Mammary epithelial cell (primary cell): ENCODE measurements at regions not wholly inside any gene's neighbourhood (a gene's known extent, or its start where the extent isn't known, plus 50 kb on each side); places are given as distances from the start of the nearest gene placed in this dataset.
"Not testable (repeated sequence)": the region's sequence is repeated elsewhere in the genome, so short reads cannot be mapped to it uniquely, and the experiment has no call there.

Experiments
- EZH2 ChIP-seq: IDR thresholded peaks from 2 replicates; pipeline ENCODE4 v1.6.1; 2012; ENCODE audit warnings: low read length, inconsistent platforms, borderline replicate concordance
- TF ChIP-seq, protein P1 (sequence below), 2 donors: IDR thresholded peaks in 1 of 2; conservative IDR thresholded peaks in 1 of 2; 2 replicates each; pipeline ENCODE4 v1.5.1; 2011 to 2012; ENCODE audit warnings: inconsistent platforms in 2 of 2, low read length in 2 of 2, mild to moderate bottlenecking in 2 of 2, control low read depth in 1 of 2, low read depth in 1 of 2; ENCODE audit not compliant: insufficient read depth in 1 of 2; ENCODE audit errors: extremely low read depth in 1 of 2

DNA sequence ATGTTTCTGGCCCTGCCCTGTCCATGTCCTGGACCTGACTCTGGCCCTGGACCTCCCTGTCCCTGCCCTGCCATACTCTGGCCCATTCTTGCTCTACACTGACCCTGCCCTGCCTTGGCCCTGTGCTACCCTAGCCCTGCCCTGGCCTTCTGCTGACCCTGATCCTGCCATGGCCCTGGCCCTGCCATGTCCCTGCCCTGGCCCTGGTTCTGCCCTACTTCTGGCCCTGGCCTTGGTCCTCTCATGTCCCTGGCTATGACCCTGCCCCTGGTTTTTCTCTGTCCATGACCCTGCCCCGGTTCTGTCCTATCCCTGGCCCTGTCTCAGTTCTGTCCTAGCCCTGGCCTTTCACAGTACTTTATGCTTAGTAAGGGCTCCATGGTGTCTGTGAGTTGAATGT, 234.5 kb downstream of the GOLGA6L6 start:
- TF ChIP-seq, protein P1, sequence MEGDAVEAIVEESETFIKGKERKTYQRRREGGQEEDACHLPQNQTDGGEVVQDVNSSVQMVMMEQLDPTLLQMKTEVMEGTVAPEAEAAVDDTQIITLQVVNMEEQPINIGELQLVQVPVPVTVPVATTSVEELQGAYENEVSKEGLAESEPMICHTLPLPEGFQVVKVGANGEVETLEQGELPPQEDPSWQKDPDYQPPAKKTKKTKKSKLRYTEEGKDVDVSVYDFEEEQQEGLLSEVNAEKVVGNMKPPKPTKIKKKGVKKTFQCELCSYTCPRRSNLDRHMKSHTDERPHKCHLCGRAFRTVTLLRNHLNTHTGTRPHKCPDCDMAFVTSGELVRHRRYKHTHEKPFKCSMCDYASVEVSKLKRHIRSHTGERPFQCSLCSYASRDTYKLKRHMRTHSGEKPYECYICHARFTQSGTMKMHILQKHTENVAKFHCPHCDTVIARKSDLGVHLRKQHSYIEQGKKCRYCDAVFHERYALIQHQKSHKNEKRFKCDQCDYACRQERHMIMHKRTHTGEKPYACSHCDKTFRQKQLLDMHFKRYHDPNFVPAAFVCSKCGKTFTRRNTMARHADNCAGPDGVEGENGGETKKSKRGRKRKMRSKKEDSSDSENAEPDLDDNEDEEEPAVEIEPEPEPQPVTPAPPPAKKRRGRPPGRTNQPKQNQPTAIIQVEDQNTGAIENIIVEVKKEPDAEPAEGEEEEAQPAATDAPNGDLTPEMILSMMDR (conservative IDR thresholded peaks at IDR 0.05 in 1 of 2, IDR thresholded peaks at IDR 0.05 in 1 of 2; ENCODE audit: extremely low read depth in 1 of 2, insufficient read depth in 1 of 2, low read depth in 1 of 2, low read length in 2 of 2) = not testable (repeated sequence)
- TF ChIP-seq EZH2 = not testable (repeated sequence)
